Stimulated activated memory B cell treated with anti-CD40 and anti-IgM and Interleukin-4, amounts not matched to agents 10 μg/mL and 1 μg/mL and 100 μg/mL, for 72 hours (primary cell): ENCODE measurements at regions not wholly inside any gene's neighbourhood (a gene's known extent, or its start where the extent isn't known, plus 50 kb on each side); places are given as distances from the start of the nearest gene placed in this dataset.
"Not testable (repeated sequence)": the region's sequence is repeated elsewhere in the genome, so short reads cannot be mapped to it uniquely, and the experiment has no call there.

ENCODE experiments used
- ATAC-seq: fragments of 150-1000 bp; cut with Tn5 transposase; 2 replicates; pipeline ENCODE4 v1.10.0; 2021
- H3K27ac Mint-ChIP-seq: one replicate; pipeline ENCODE4 v1.8.0; 2022; ENCODE audit warnings: mild to moderate bottlenecking, mixed read lengths
- H3K27me3 Mint-ChIP-seq: one replicate; pipeline ENCODE4 v1.8.0; 2022; ENCODE audit warnings: mixed read lengths
- H3K36me3 Mint-ChIP-seq: one replicate; pipeline ENCODE4 v1.8.0; 2022; ENCODE audit warnings: mixed read lengths
- H3K4me1 Mint-ChIP-seq: one replicate; pipeline ENCODE4 v1.8.0; 2022; ENCODE audit warnings: mixed read lengths
- H3K4me3 Mint-ChIP-seq: one replicate; pipeline ENCODE4 v1.8.0; 2022; ENCODE audit warnings: mild to moderate bottlenecking, moderate library complexity, mixed read lengths
- H3K9me3 Mint-ChIP-seq: one replicate; pipeline ENCODE4 v1.8.0; 2022; ENCODE audit warnings: mixed read lengths

GRCh38 chr4:117873779-117874178 lies 160.5 kb upstream of the NDST3 start:
- Mint-ChIP-seq H3K27ac (no peak overlapping the region), H3K4me1 (no peaks in the 10 kb centered on the region), H3K4me3 (no peak overlapping the region), H3K27me3 (no peaks in the 10 kb centered on the region), H3K9me3 (no peaks in the 10 kb centered on the region), H3K36me3 (no peaks in the 10 kb centered on the region)
- no peak for ATAC-seq

GRCh38 chr4:117874216-117874615 lies 160.1 kb upstream of the NDST3 start:
- ATAC-seq = no peak
- no peaks in the 10 kb centered on the region for H3K36me3 Mint-ChIP-seq
- H3K27ac Mint-ChIP-seq = no peak overlapping the region
- no peaks in the 10 kb centered on the region for H3K27me3 Mint-ChIP-seq
- no peaks in the 10 kb centered on the region for H3K9me3 Mint-ChIP-seq
- no peak overlapping the region for H3K4me3 Mint-ChIP-seq
- H3K4me1 Mint-ChIP-seq = no peaks in the 10 kb centered on the region

GRCh38 chr4:117889978-117890377 lies 144.3 kb upstream of the NDST3 start:
- Mint-ChIP-seq H3K4me3 (no peak overlapping the region), H3K4me1 (no peaks in the 10 kb centered on the region), H3K27ac (no peak overlapping the region), H3K9me3 (no peaks in the 10 kb centered on the region), H3K36me3 (no peaks in the 10 kb centered on the region), H3K27me3 (no peaks in the 10 kb centered on the region)
- no peak for ATAC-seq

DNA sequence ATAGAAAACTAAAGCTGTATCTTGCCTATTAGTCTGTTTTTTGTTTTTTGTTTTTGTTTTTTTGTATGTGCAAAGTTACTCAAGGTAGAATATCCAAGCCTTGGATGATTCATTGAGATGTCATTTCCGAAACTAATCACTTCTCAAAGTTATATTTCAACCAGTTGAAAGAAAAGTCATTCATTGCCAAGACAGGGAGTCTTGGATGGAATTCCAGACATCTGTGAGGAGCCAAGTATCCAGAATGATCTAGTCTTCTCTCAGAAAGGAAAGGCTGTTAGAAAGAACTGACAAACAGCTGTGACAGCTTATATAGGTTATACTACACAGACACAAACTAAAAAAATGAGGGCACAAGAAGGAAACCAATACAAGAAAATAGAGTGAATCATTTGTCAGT lies 141.1 kb upstream of the NDST3 start:
- H3K36me3 Mint-ChIP-seq = no peaks in the 10 kb centered on the region
- H3K4me1 Mint-ChIP-seq = no peaks in the 10 kb centered on the region
- ATAC-seq = no peak
- H3K4me3 Mint-ChIP-seq = no peak overlapping the region
- no peaks in the 10 kb centered on the region for H3K27me3 Mint-ChIP-seq
- H3K27ac Mint-ChIP-seq = no peak overlapping the region
- peaks cover 6% of the 10 kb centered on the region for H3K9me3 Mint-ChIP-seq

- Mint-ChIP-seq H3K27ac (no peak overlapping the region), H3K27me3 (no peaks in the 10 kb centered on the region), H3K36me3 (no peaks in the 10 kb centered on the region), H3K9me3 (peaks cover 6% of the 10 kb centered on the region), H3K4me3 (no peak overlapping the region), H3K4me1 (no peaks in the 10 kb centered on the region)
- no peak for ATAC-seq
Observed at GRCh38 chr4:117898496-117898895, 135.8 kb upstream of the NDST3 start.

GRCh38 chr4:117900832-117901231 lies 133.5 kb upstream of the NDST3 start:
- Mint-ChIP-seq H3K4me3 (no peak overlapping the region), H3K9me3 (peaks cover 3% of the 10 kb centered on the region), H3K4me1 (no peaks in the 10 kb centered on the region), H3K27me3 (no peaks in the 10 kb centered on the region), H3K36me3 (no peaks in the 10 kb centered on the region), H3K27ac (no peak overlapping the region)
- ATAC-seq = no peak

GRCh38 chr4:117907646-117908045 lies 126.6 kb upstream of the NDST3 start:
- no peaks in the 10 kb centered on the region for H3K27me3 Mint-ChIP-seq
- peaks cover 5% of the 10 kb centered on the region for H3K9me3 Mint-ChIP-seq
- no peaks in the 10 kb centered on the region for H3K4me1 Mint-ChIP-seq
- no peak for ATAC-seq
- H3K4me3 Mint-ChIP-seq = no peak overlapping the region
- H3K27ac Mint-ChIP-seq = no peak overlapping the region
- no peaks in the 10 kb centered on the region for H3K36me3 Mint-ChIP-seq

DNA sequence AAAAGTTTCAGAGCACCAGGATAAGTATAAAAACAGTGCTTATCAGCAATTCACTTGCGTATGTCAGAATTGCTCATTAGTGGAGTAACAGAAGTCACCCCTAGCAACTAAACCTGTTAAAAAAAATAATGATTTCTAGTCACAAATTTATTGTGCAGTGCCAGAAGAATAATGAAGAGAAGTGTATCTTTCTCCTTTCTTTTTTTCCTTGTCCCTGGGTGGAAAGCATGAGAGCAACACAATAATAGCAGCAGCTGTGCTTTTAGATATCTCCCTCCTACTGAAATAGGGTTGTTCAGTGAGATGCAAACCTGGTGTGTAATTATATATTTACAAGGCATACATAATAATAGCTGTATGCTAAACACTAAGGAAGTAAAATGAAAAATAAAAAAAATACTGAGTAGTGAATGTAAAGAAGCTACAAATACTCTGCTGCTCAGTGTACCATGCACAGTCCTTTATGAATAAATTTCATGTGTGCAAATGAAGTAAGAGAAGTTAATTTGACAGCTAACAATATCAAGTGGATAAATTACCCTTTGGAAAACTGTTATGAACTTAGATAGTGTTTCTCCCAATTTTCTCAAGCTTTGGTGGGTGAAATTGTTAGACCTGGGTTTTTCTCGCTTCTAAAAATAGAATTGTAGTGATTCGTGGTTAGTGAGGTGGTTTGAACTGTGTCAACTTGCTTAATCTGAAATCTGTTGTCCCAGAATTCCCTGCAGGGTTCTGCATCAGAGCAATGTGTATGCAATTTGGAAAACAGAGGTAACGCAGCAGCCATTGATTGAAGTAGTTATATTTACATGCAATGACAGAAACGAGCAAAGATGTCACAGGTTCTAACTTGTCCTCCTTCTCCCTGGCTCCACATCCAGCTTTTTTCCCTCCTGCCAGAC lies 125.7 kb upstream of the NDST3 start:
- Mint-ChIP-seq H3K4me1 (no peaks in the 10 kb centered on the region), H3K36me3 (no peaks in the 10 kb centered on the region), H3K27ac (no peak overlapping the region), H3K4me3 (no peak overlapping the region), H3K9me3 (peaks cover 5% of the 10 kb centered on the region), H3K27me3 (no peaks in the 10 kb centered on the region)
- no peak for ATAC-seq

GRCh38 chr4:117916728-117917127 lies 117.6 kb upstream of the NDST3 start:
- Mint-ChIP-seq H3K4me1 (no peaks in the 10 kb centered on the region), H3K36me3 (no peaks in the 10 kb centered on the region), H3K27ac (no peak overlapping the region), H3K4me3 (no peak overlapping the region), H3K9me3 (peaks cover 2% of the 10 kb centered on the region), H3K27me3 (no peaks in the 10 kb centered on the region)
- ATAC-seq = no peak

DNA sequence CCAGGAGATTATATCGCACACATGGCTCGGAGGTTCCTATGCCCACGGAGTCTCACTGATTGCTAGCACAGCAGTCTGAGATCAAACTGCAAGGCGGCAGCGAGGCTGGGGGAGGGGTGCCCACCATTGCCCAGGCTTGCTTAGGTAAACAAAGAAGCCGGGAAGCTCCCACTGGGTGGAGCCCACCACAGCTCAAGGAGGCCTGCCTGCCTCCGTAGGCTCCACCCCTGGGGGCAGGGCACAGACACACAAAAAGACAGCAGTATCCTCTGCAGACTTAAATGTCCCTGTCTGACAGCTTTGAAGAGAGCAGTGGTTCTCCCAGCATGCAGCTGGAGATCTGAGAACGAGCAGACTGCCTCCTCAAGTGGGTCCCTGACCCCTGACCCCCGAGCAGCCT lies 112.0 kb upstream of the NDST3 start:
- H3K4me3 Mint-ChIP-seq, H3K36me3 Mint-ChIP-seq, H3K4me1 Mint-ChIP-seq, H3K27ac Mint-ChIP-seq, H3K27me3 Mint-ChIP-seq, H3K9me3 Mint-ChIP-seq, ATAC-seq: not testable (repeated sequence)

DNA sequence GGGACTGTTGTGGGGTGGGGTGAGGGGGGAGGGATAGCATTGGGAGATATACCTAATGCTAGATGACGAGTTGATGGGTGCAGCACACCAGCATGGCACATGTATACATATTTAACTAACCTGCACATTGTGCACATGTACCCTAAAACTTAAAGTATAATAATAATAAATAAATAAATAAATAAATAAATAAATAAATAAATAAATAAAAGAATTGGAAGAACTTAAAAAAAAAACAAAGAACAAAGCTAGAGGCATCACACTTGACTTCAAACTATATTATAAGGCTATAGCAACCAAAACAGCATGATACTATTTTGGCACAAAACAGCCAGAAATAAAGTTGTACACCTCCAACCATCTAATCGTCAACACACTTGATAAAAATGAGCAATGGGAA lies 106.5 kb upstream of the NDST3 start:
- H3K27me3 Mint-ChIP-seq, H3K4me3 Mint-ChIP-seq, H3K4me1 Mint-ChIP-seq, H3K36me3 Mint-ChIP-seq, ATAC-seq, H3K27ac Mint-ChIP-seq: not testable (repeated sequence)
- peaks cover 11% of the 10 kb centered on the region for H3K9me3 Mint-ChIP-seq

DNA sequence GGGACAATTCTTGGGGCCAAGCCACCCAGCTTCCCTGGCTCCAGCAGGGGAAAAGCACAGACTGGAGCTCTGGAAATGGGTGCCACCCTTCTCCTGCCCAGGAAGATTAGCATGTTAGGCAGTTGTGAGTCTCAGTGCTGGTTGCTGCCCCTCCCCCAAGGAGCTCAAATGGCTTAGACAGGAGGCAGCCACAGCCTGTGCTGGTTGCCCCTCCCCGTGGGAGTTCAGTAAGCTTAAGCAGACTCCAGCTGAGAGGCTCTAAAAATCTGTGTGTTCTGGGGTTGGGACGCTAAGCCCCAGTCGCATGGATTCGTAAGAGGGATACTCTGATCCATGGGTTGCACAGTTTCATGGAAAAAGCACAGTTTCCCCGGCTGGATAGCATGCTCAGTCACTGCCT lies 92.7 kb upstream of the NDST3 start:
- no peak for ATAC-seq
- Mint-ChIP-seq H3K36me3 (no peaks in the 10 kb centered on the region), H3K27ac (no peak overlapping the region), H3K4me1 (no peaks in the 10 kb centered on the region), H3K4me3 (no peak overlapping the region), H3K27me3 (no peaks in the 10 kb centered on the region), H3K9me3 (peaks cover 12% of the 10 kb centered on the region)

DNA sequence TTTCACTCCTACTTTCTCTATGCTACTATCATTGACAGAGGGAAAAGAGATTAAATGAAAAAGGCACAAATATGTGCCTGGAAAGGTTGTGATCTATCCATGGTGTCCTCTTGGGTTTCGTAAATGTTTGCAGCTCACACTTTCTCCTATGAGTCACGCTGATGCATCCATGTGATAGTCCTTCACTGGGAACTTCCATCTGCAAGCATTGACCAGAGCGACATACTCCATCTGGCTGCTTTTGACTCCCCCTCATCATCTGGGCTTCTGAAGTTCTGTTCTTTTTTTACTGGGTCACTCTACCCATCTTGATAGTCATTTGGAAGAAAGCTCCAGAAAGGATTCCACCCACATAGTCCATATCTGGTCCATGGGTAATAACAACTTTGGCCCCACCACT lies 84.7 kb upstream of the NDST3 start:
- Mint-ChIP-seq H3K9me3 (peaks cover 8% of the 10 kb centered on the region), H3K4me1 (no peaks in the 10 kb centered on the region), H3K27me3 (no peaks in the 10 kb centered on the region), H3K4me3 (no peak overlapping the region), H3K36me3 (no peaks in the 10 kb centered on the region), H3K27ac (no peak overlapping the region)
- ATAC-seq = no peak

- no peaks in the 10 kb centered on the region for H3K4me1 Mint-ChIP-seq
Observed at GRCh38 chr4:117957571-117957970, 76.7 kb upstream of the NDST3 start.

DNA sequence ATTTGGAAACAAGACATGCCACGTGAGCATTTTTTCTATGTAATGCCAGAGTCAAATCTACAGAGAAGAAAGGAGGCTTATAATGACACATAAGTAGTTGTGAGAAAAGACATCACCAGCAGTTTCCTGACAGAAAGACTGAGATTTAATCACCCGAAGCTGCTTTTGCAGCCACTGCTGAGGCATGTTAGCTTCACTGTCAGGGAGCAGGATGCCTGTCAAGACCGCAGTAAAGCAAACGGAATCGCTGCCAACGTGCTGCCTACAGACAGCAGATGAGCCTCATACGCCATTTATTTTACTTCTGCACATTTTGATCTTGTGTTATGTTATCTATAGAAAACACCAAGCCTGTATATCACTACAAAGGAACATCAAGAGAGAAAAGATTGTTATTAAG lies 68.7 kb upstream of the NDST3 start:
- Mint-ChIP-seq H3K9me3 (peaks cover 3% of the 10 kb centered on the region), H3K36me3 (no peaks in the 10 kb centered on the region), H3K27ac (no peak overlapping the region), H3K27me3 (no peaks in the 10 kb centered on the region), H3K4me3 (no peak overlapping the region), H3K4me1 (no peaks in the 10 kb centered on the region)
- no peak for ATAC-seq

More at GRCh38 chr4:117957571-117957970, 76.7 kb upstream of the NDST3 start:
- no peaks in the 10 kb centered on the region for H3K27me3 Mint-ChIP-seq
- H3K36me3 Mint-ChIP-seq = no peaks in the 10 kb centered on the region
- no peaks in the 10 kb centered on the region for H3K9me3 Mint-ChIP-seq
- no peak overlapping the region for H3K4me3 Mint-ChIP-seq
- no peak for ATAC-seq
- H3K27ac Mint-ChIP-seq = no peak overlapping the region

- H3K4me1 Mint-ChIP-seq = no peaks in the 10 kb centered on the region
- H3K36me3 Mint-ChIP-seq = no peaks in the 10 kb centered on the region
- peaks cover 3% of the 10 kb centered on the region for H3K9me3 Mint-ChIP-seq
- no peak overlapping the region for H3K4me3 Mint-ChIP-seq
- ATAC-seq = no peak
- H3K27ac Mint-ChIP-seq = no peak overlapping the region
- H3K27me3 Mint-ChIP-seq = no peaks in the 10 kb centered on the region
Observed at GRCh38 chr4:117968606-117969005, 65.7 kb upstream of the NDST3 start.
